MM.1S (cell line): ENCODE measurements at regions not wholly inside any gene's neighbourhood (a gene's known extent, or its start where the extent isn't known, plus 50 kb on each side); places are given as distances from the start of the nearest gene placed in this dataset.

Experiments used
- DNase-seq: peaks from one replicate; pipeline ENCODE4 v3.0.0-alpha.2; 2015
- H2AFZ ChIP-seq: fragments of 300-600 bp; sonication (generic); 2 replicates; pipeline ENCODE4 v1.6.0; 2016; ENCODE audit warnings: antibody characterized with exemption, low read length
- H3F3A ChIP-seq: fragments of 300-600 bp; sonication (generic); 2 replicates; pipeline ENCODE4 v1.6.1; 2016; ENCODE audit warnings: mild to moderate bottlenecking, antibody characterized with exemption, low read length, moderate library complexity, mixed read lengths; ENCODE audit not compliant: insufficient read depth
- H3K27ac ChIP-seq: fragments of 300-600 bp; sonication (generic); 2 replicates; pipeline ENCODE4 v1.5.1; 2016; ENCODE audit warnings: mild to moderate bottlenecking, low read length
- H3K27me3 ChIP-seq: fragments of 300-600 bp; sonication (generic); replicated peaks from 2 replicates; pipeline ENCODE4 v1.6.0; 2016; ENCODE audit warnings: low read length; ENCODE audit not compliant: insufficient read depth
- H3K36me3 ChIP-seq: fragments of 300-600 bp; sonication (generic); replicated peaks from 2 replicates; pipeline ENCODE4 v1.6.1; 2016; ENCODE audit warnings: mild to moderate bottlenecking, low read length, mixed read lengths; ENCODE audit not compliant: insufficient read depth
- H3K4me1 ChIP-seq: fragments of 300-600 bp; sonication (generic); 2 replicates; pipeline ENCODE4 v1.6.1; 2016; ENCODE audit warnings: low read length, mixed read lengths
- H3K4me2 ChIP-seq: fragments of 300-600 bp; sonication (generic); 2 replicates; pipeline ENCODE4 v1.6.0; 2016; ENCODE audit warnings: low read depth, low read length
- H3K4me3 ChIP-seq: fragments of 300-600 bp; sonication (generic); 2 replicates; pipeline ENCODE4 v1.5.1; 2016; ENCODE audit warnings: low read length, mixed read lengths
- H3K79me2 ChIP-seq: fragments of 300-600 bp; sonication (generic); 2 replicates; pipeline ENCODE4 v1.6.1; 2016; ENCODE audit warnings: mixed run types, low read length, mixed read lengths
- H3K9ac ChIP-seq: fragments of 300-600 bp; sonication (generic); 2 replicates; pipeline ENCODE4 v1.6.1; 2016; ENCODE audit warnings: low read length, mixed read lengths
- H3K9me2 ChIP-seq: fragments of 300-600 bp; sonication (generic); replicated peaks from 2 replicates; pipeline ENCODE4 v1.6.1; 2016; ENCODE audit warnings: mild to moderate bottlenecking, low read length, mixed read lengths; ENCODE audit not compliant: insufficient read depth
- H3K9me3 ChIP-seq: fragments of 300-600 bp; sonication (generic); replicated peaks from 2 replicates; pipeline ENCODE4 v1.6.1; 2016; ENCODE audit warnings: mild to moderate bottlenecking, low read length, mixed read lengths; ENCODE audit not compliant: insufficient read depth
- H4K20me1 ChIP-seq: fragments of 300-600 bp; sonication (generic); 2 replicates; pipeline ENCODE4 v1.6.1; 2016; ENCODE audit warnings: mild to moderate bottlenecking, low read length, moderate library complexity, mixed read lengths; ENCODE audit not compliant: insufficient read depth
- EZH2 ChIP-seq: fragments of 300-600 bp; sonication (generic); optimal IDR thresholded peaks from 2 replicates; pipeline ENCODE3; 2017; ENCODE audit warnings: low read depth, mild to moderate bottlenecking, antibody characterized with exemption, low read length, mixed read lengths
- EZH2phosphoT487 ChIP-seq: fragments of 300-600 bp; sonication (generic); IDR thresholded peaks from 2 replicates; pipeline ENCODE4 v1.6.1; 2018; ENCODE audit warnings: antibody characterized with exemption, low read length
- TF ChIP-seq, protein P1 (sequence below): fragments of 300-600 bp; sonication (generic); IDR thresholded peaks from 2 replicates; pipeline ENCODE4 v1.5.1; 2016; ENCODE audit warnings: antibody characterized with exemption, low read length, mixed read lengths

DNA sequence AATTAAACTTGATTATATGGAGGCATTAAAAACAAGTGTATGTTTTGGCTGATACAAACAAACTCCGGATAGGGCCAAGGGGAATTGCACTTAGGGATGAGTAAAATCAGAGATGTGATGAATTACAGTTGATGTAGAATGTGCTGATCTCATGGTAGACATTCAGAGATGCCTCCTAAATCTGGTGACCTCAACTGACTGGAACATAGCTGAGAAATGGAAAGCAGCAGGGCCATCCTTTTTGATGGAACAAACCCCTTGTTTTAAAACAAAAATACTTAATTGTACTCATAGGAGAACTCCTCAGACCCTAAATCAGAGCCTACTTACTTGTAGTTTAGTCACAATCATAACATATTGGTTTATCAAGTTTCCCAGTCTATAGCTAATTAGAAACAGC lies 122.8 kb downstream of the C12orf75 start:
- no peaks in the 10 kb centered on the region for H3K4me1 ChIP-seq
- no peaks in the 10 kb centered on the region for H3K9me3 ChIP-seq
- H3F3A ChIP-seq, result no peaks in the 10 kb centered on the region
- no peaks in the 10 kb centered on the region for H3K27me3 ChIP-seq
- H3K36me3 ChIP-seq, result no peaks in the 10 kb centered on the region
- H3K4me2 ChIP-seq, result no peak overlapping the region
- no peak overlapping the region for H3K4me3 ChIP-seq
- H3K9ac ChIP-seq, result no peak overlapping the region
- no peaks in the 10 kb centered on the region for H3K9me2 ChIP-seq
- DNase-seq, result no peak
- H3K79me2 ChIP-seq, result no peaks in the 10 kb centered on the region
- H4K20me1 ChIP-seq, result no peaks in the 10 kb centered on the region
- H2AFZ ChIP-seq, result no peak overlapping the region
- no peak overlapping the region for H3K27ac ChIP-seq
- TF ChIP-seq EZH2 (no peak), EZH2phosphoT487 (no peak)
- TF ChIP-seq, protein P1, sequence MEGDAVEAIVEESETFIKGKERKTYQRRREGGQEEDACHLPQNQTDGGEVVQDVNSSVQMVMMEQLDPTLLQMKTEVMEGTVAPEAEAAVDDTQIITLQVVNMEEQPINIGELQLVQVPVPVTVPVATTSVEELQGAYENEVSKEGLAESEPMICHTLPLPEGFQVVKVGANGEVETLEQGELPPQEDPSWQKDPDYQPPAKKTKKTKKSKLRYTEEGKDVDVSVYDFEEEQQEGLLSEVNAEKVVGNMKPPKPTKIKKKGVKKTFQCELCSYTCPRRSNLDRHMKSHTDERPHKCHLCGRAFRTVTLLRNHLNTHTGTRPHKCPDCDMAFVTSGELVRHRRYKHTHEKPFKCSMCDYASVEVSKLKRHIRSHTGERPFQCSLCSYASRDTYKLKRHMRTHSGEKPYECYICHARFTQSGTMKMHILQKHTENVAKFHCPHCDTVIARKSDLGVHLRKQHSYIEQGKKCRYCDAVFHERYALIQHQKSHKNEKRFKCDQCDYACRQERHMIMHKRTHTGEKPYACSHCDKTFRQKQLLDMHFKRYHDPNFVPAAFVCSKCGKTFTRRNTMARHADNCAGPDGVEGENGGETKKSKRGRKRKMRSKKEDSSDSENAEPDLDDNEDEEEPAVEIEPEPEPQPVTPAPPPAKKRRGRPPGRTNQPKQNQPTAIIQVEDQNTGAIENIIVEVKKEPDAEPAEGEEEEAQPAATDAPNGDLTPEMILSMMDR, result no peak

DNA sequence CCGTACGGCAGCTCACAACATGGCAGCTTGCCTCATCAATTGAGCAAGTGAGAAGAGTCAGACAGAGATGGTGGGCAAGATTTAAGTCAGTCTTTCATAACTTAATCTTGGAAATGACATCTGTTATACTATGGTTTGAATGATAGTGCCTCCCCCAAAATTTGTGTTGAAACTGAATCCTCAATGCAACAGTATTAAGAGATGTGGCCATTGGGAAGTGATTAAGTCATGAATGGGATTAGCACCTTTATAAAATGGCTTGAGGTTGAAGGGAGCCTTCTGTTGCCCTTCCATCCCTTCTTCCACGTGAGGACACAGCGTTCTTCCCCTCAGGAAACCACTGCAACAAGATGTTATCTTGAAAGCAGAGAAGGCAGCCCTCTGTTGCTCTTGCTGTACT lies 124.2 kb downstream of the C12orf75 start:
- Histone ChIP-seq H3K79me2 (no peaks in the 10 kb centered on the region), H3F3A (no peaks in the 10 kb centered on the region), H3K9me2 (no peaks in the 10 kb centered on the region), H3K4me1 (no peaks in the 10 kb centered on the region), H3K4me2 (no peak overlapping the region), H3K9me3 (no peaks in the 10 kb centered on the region), H3K27ac (no peak overlapping the region), H4K20me1 (no peaks in the 10 kb centered on the region), H3K9ac (no peak overlapping the region), H3K36me3 (no peaks in the 10 kb centered on the region), H2AFZ (no peak overlapping the region), H3K27me3 (no peaks in the 10 kb centered on the region), H3K4me3 (no peak overlapping the region)
- DNase-seq, result no peak
- no peak for TF ChIP-seq EZH2phosphoT487
- no peak for TF ChIP-seq EZH2
- TF ChIP-seq, protein P1, result no peak

DNA sequence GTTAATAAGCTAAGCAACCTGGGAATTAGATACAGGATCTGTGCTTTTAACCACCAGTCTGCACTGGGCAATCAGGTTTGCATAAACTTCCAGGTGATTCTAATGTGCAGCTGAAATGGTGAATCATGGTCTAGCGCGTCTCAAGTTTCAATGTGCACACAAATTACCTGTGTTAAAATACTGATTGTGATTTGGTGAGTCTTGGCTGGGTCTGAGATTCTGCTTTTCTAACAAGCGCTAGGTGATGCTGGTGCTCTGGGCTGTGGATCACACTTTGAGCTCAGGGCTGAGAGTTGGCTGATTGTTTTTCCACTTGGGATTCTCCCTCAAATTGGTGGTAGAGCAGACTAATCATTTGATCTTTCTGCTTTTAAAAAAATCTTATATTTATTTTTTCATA lies 124.8 kb downstream of the C12orf75 start:
- Histone ChIP-seq H3K4me2 (no peak overlapping the region), H3K36me3 (no peaks in the 10 kb centered on the region), H3K27me3 (no peaks in the 10 kb centered on the region), H3K27ac (no peak overlapping the region), H3K9me2 (no peaks in the 10 kb centered on the region), H3K9me3 (no peaks in the 10 kb centered on the region), H3F3A (no peaks in the 10 kb centered on the region), H3K9ac (no peak overlapping the region), H3K79me2 (no peaks in the 10 kb centered on the region), H3K4me3 (no peak overlapping the region), H3K4me1 (no peaks in the 10 kb centered on the region), H2AFZ (no peak overlapping the region), H4K20me1 (no peaks in the 10 kb centered on the region)
- TF ChIP-seq EZH2 (no peak), EZH2phosphoT487 (no peak)
- TF ChIP-seq, protein P1, result no peak
- DNase-seq, result no peak

DNA sequence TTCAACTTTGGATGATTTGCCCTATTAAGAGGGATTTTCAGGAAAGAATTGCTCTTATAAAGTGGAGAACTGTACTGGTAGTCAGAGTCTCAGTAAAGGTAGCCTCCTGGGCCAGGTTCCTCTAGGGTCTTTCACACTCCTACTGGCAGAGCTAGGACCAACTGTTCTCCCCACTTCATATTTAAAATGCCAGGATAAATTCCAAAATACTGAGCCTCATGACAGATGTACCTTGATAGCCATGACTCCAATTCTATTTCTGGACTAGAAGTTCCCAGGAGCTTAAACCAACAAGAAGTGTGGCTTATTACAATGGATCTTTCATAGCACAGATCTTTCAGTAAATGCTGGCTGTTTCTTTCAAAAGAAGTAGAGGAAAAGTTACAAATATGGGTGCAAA lies 126.5 kb downstream of the C12orf75 start:
- no peaks in the 10 kb centered on the region for H3F3A ChIP-seq
- H3K27ac ChIP-seq, result no peak overlapping the region
- no peaks in the 10 kb centered on the region for H4K20me1 ChIP-seq
- DNase-seq, result no peak
- H2AFZ ChIP-seq, result no peak overlapping the region
- H3K9ac ChIP-seq, result no peak overlapping the region
- TF ChIP-seq EZH2phosphoT487 (no peak), EZH2 (no peak)
- TF ChIP-seq, protein P1, result no peak
- H3K36me3 ChIP-seq, result no peaks in the 10 kb centered on the region
- H3K4me3 ChIP-seq, result no peak overlapping the region
- no peaks in the 10 kb centered on the region for H3K9me3 ChIP-seq
- no peaks in the 10 kb centered on the region for H3K9me2 ChIP-seq
- H3K4me1 ChIP-seq, result no peaks in the 10 kb centered on the region
- no peaks in the 10 kb centered on the region for H3K79me2 ChIP-seq
- no peak overlapping the region for H3K4me2 ChIP-seq
- no peaks in the 10 kb centered on the region for H3K27me3 ChIP-seq
